Right cardiac atrium (tissue), 5 donors: ENCODE measurements at regions not wholly inside any gene's neighbourhood (a gene's known extent, or its start where the extent isn't known, plus 50 kb on each side); places are given as distances from the start of the nearest gene placed in this dataset.

Experiments used
- ATAC-seq, 2 donors: fragments of 200-7000 bp; cut with Tn5 transposase; one replicate each; pipeline versions ENCODE4 v1.8.0 to v1.9.1; 2020; ENCODE audit warnings: moderate library complexity in 2 of 2, mild to moderate bottlenecking in 1 of 2
- DNase-seq, 3 donors: peaks; one replicate each; pipeline ENCODE4 v3.0.0-alpha.2; 2020
- H3K27ac ChIP-seq: one replicate; pipeline ENCODE4 v1.5.1; 2013; ENCODE audit warnings: mild to moderate bottlenecking, low read length, control low read depth, moderate library complexity
- H3K27me3 ChIP-seq: one replicate; pipeline ENCODE4 v1.6.1; 2013; ENCODE audit not compliant: control insufficient read depth, insufficient read depth
- H3K4me1 ChIP-seq: one replicate; pipeline ENCODE4 v1.6.1; 2013; ENCODE audit warnings: low read length; ENCODE audit not compliant: control insufficient read depth, insufficient read depth
- H3K4me3 ChIP-seq: one replicate; pipeline ENCODE4 v1.5.1; 2013; ENCODE audit warnings: low read length, control low read depth
- H3K9me3 ChIP-seq: one replicate; pipeline ENCODE4 v1.6.1; 2013; ENCODE audit warnings: low read length; ENCODE audit not compliant: control insufficient read depth
- WGBS: extraction: QIAGEN DNeasy Blood & Tissue Kit; methylation state at CpG from one replicate; pipeline ENCODE4 v1.1.7; 2013; 5-methylcytosine and 5-hydroxymethylcytosine counted together
- intact Hi-C, 4 donors: fragments of 100-400 bp; cut with DNase I; formaldehyde crosslinking; loops; one replicate each; pipeline versions ENCODE4 v1.11.0 to v1.14.0; 2022 to 2023
- donor health status: healthy with polysubstance abuse.
- donor health status: DM: no; HTN: yes; CAD: no.
- donor health status: DM: no; HTN: no; CAD: no.
- donor health status: DM: no; HTN: yes; CAD: no; lungs with severe emphysema.
- donor health status: DM: yes; HTN: yes; CAD: no.

DNA sequence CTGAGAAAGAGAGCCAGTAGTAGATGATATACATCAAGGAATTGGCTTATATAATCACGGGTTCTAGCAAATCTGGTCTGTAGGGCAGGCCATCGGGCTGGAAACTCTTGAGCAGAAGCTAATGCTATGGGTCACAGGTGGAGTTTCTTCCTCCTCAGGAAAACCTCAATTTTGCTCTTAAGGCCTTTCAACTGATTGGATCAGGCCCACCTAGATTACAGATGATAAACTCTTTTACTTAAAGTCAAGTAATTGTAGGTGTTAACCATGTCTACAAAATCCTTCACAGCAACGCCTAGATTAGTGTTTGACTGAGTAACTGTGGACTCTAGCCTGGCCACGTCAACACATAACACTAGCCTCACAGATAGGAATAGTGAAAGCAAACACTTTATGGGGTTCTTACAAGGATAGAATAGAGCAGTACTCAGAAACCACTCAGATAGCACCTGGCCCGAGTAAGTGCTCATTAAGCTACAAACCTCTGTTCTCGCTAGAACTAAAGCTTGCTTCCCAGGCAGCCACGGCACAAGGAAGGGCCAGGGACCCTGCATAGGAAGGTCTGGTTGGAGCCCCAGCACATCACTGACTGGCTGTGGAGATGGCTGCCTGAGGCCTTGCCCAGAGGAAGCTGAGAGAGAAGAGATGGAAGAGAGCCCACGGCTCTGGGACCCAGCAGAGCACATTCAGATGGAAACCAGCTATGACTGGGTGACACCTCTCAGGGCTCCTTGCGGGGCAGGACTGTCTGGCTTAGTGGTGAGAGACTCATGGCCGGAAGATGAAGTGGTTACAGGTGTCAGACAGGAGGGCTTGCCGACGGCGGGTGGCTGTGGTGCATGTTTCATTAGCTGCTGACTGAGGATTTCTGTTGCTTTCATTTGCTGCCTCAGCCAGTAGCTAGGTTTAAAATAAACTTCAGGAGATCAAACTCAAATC lies 202.5 kb upstream of the TLE3 start:
- H3K4me1 ChIP-seq = no peaks in the 10 kb centered on the region
- intact Hi-C loops = no loop called here
- no peaks in the 10 kb centered on the region for H3K27me3 ChIP-seq
- no peak for ATAC-seq
- DNase-seq = no peak
- 92% methylated on average over 13 of the region's 13 CpGs for WGBS
- H3K9me3 ChIP-seq = no peaks in the 10 kb centered on the region
- H3K4me3 ChIP-seq = no peak overlapping the region
- H3K27ac ChIP-seq = no peak overlapping the region

GRCh38 chr15:70297465-70298058 lies 199.8 kb upstream of the TLE3 start:
- Histone ChIP-seq H3K4me3 (no peak overlapping the region), H3K27me3 (no peaks in the 10 kb centered on the region), H3K27ac (no peak overlapping the region), H3K4me1 (no peaks in the 10 kb centered on the region), H3K9me3 (no peaks in the 10 kb centered on the region)
- DNase-seq = no peak
- ATAC-seq = no peak
- WGBS = 85% methylated on average over 6 of the region's 6 CpGs
- intact Hi-C loops = no loop called here

GRCh38 chr15:70294731-70295305 lies 197.1 kb upstream of the TLE3 start:
- WGBS = 97% methylated on average over 3 of the region's 3 CpGs
- H3K27ac ChIP-seq = no peak overlapping the region
- intact Hi-C loops = no loop called here
- no peaks in the 10 kb centered on the region for H3K27me3 ChIP-seq
- H3K9me3 ChIP-seq = no peaks in the 10 kb centered on the region
- DNase-seq (no peak), ATAC-seq (no peak)
- no peak overlapping the region for H3K4me3 ChIP-seq
- no peaks in the 10 kb centered on the region for H3K4me1 ChIP-seq

GRCh38 chr15:70293591-70294470 lies 196.1 kb upstream of the TLE3 start:
- Histone ChIP-seq H3K4me1 (no peaks in the 10 kb centered on the region), H3K27ac (no peak overlapping the region), H3K9me3 (no peaks in the 10 kb centered on the region), H3K27me3 (no peaks in the 10 kb centered on the region), H3K4me3 (no peak overlapping the region)
- WGBS = 94% methylated on average over 10 of the region's 10 CpGs
- intact Hi-C loops = no loop called here
- ATAC-seq (no peak), DNase-seq (no peak)

DNA sequence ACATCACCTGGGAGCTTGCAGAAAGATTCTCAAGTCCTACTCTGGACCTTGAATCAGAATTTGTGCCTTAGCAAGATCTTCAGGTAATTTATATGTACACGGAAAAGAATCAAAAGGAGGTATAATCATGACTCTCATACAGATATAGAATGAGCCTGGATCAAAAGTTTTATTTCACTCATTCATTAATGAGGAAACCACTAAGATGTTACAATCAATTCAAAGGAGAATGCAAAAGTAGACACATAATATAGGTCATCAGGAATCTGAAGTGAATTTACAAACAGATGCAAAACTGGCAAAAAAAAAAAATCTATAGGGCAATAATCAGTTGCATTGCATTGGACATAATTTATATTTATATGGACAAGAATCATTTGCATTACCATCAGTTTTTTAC lies 195.4 kb upstream of the TLE3 start:
- intact Hi-C loops = no loop called here
- ATAC-seq (no peak), DNase-seq (no peak)
- Histone ChIP-seq H3K4me3 (no peak overlapping the region), H3K4me1 (no peaks in the 10 kb centered on the region), H3K9me3 (no peaks in the 10 kb centered on the region), H3K27ac (no peak overlapping the region), H3K27me3 (no peaks in the 10 kb centered on the region)
- WGBS = 95% methylated on average over 1 of the region's 1 CpG

DNA sequence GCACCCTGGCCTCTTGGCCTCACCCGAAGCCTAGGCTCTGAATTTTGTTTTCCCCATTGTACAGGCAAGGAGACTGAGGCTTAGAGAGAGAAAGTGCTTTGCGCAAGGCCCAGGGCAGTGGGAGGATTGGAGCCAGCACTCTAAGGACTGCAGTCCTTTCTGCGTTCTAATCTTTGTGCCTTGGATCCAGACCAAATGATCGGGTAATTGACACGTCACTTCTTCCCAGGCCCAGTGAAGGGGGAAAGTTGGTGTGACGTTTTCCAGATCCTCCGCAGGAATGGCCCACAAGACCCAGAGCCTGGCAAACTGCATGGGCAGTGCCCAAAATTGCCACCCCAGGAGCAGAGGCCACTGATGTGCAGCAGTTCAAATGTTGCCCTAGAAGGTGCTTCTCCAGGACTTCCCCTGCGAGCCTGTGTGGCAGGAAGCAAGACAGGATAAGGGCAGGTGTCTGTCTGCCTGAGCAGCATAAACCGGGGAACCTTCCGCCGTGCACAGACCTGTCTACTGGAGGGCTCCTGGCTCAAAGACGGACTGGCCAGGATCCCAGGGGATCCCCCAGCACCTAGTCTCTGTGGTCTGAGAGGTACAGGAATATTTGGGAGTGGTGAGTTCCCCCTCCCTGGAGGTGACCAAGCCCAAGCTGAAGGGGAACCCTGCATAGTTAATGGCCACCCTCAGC lies 194.5 kb upstream of the TLE3 start:
- Histone ChIP-seq H3K9me3 (no peaks in the 10 kb centered on the region), H3K4me3 (no peak overlapping the region), H3K27ac (no peak overlapping the region), H3K27me3 (no peaks in the 10 kb centered on the region), H3K4me1 (no peaks in the 10 kb centered on the region)
- ATAC-seq (no peak), DNase-seq (no peak)
- intact Hi-C loops = no loop called here
- 73% methylated on average over 12 of the region's 12 CpGs for WGBS

GRCh38 chr15:70291305-70292075 lies 193.8 kb upstream of the TLE3 start:
- Histone ChIP-seq H3K4me3 (no peak overlapping the region), H3K27ac (no peak overlapping the region), H3K4me1 (no peaks in the 10 kb centered on the region), H3K9me3 (no peaks in the 10 kb centered on the region), H3K27me3 (no peaks in the 10 kb centered on the region)
- DNase-seq (no peak), ATAC-seq (no peak)
- 85% methylated on average over 10 of the region's 10 CpGs for WGBS
- intact Hi-C loops = no loop called here

DNA sequence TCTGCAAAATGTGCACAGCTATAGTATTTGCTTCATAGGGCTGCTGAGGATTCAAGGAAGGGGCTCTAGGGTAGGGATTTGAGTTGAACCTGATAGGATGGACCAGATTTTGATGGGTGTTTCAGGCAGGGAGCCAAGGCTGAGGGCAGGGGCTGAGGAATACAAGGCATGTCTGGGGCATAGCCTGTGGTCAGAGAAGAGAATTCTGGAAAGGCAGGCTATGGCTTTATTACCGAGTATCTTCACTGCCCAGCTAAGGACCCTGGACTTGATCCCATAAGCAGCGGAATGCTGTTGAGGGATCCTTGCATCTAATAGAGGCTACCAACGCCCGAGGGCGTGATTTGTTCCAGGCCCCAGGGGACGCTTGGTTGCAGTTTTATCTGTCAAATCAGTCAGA lies 193.0 kb upstream of the TLE3 start:
- no peak for DNase-seq
- H3K27me3 ChIP-seq = no peaks in the 10 kb centered on the region
- H3K4me3 ChIP-seq = no peak overlapping the region
- H3K27ac ChIP-seq = no peak overlapping the region
- no peaks in the 10 kb centered on the region for H3K4me1 ChIP-seq
- WGBS = 95% methylated on average over 6 of the region's 6 CpGs
- H3K9me3 ChIP-seq = no peaks in the 10 kb centered on the region
- intact Hi-C loops = no loop called here
- no peak for ATAC-seq

DNA sequence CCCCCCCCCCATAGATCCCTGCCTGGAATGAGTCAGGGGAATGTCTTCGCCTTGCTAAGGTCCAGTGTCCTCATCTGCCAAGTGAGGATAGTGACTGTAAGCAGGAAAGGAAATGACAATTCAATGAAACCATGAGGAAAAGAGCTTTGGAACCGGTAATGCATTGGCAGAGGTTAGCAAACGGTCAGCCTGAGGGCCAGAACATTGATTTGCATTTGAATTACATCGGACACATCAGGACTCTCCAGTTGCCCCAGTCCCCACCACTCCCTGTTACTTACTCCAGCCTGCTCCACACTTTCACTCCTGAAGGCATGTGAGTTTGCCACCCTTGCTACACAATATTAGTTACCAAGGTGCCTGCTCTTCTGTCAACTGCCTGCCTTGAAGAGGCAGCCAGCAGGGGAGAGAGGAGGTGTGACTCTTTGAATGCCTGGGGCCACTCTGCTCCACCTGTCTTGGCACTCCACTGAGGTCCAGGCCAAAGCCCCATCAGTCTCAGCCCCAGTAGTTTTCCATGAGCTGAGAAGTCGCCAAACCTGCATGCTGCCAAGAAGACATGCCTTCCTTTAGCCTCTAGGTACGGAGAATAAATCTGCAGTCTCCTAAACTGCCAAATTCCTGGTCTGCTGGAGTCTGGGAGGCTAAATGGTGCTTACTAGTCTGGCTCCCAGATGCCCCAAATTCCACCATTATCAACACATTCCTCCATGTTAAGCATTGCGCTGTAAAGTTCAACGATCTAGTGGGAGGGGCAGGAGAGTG lies 191.7 kb upstream of the TLE3 start:
- Histone ChIP-seq H3K4me1 (no peaks in the 10 kb centered on the region), H3K27me3 (no peaks in the 10 kb centered on the region), H3K27ac (no peak overlapping the region), H3K9me3 (no peaks in the 10 kb centered on the region), H3K4me3 (no peak overlapping the region)
- DNase-seq (no peak), ATAC-seq (peak in 1 of 2 donors; percentile 19)
- WGBS = 42% methylated on average over 8 of the region's 8 CpGs
- intact Hi-C loops = no loop called here
